Ovary (tissue), 7 donors: ENCODE measurements at regions not wholly inside any gene's neighbourhood (a gene's known extent, or its start where the extent isn't known, plus 50 kb on each side); places are given as distances from the start of the nearest gene placed in this dataset.

Experiments
- DNase-seq, 5 donors: peaks; one replicate each; pipeline ENCODE4 v3.0.0-alpha.2; 2019 to 2020
- H3K27ac ChIP-seq, 2 donors: fragments of 200-600 bp; one replicate each; pipeline versions ENCODE4 v1.5.1 to v1.8.0; 2019 to 2022
- H3K27me3 ChIP-seq: fragments of 200-600 bp; one replicate; pipeline ENCODE4 v1.8.0; 2022
- H3K36me3 ChIP-seq: fragments of 200-600 bp; sonication (generic); one replicate; pipeline ENCODE4 v1.5.1; 2019
- H3K4me1 ChIP-seq: one replicate; pipeline ENCODE4 v1.8.1; 2013; ENCODE audit warnings: mild to moderate bottlenecking, moderate library complexity; ENCODE audit not compliant: insufficient read depth
- H3K4me3 ChIP-seq: fragments of 200-600 bp; sonication (generic); one replicate; pipeline ENCODE4 v1.5.1; 2017
- H3K9me3 ChIP-seq, 2 donors: fragments of 200-600 bp in 1 of 2; sonication (generic) in 1 of 2; one replicate each; pipeline versions ENCODE4 v1.5.1 to v1.8.1; 2013 to 2019; ENCODE audit warnings: mild to moderate bottlenecking in 1 of 2, moderate library complexity in 1 of 2
- EP300 ChIP-seq: sonication (generic); formaldehyde crosslinking; IDR thresholded peaks from one replicate; pipeline ENCODE4 v1.6.1; 2017; ENCODE audit warnings: antibody characterized with exemption
- POLR2A ChIP-seq: fragments of 450-650 bp; IDR thresholded peaks from one replicate; pipeline ENCODE4 v1.6.1; 2017; ENCODE audit warnings: antibody characterized with exemption, mild to moderate bottlenecking, moderate library complexity
- WGBS, 3 donors: extraction: QIAGEN DNeasy Blood & Tissue Kit in 1 of 3; methylation state at CpG; one replicate each; pipeline versions ENCODE4 v1.1.5 to v1.1.7; 2013 to 2017; 5-methylcytosine and 5-hydroxymethylcytosine counted together
- intact Hi-C, 4 donors: fragments of 100-400 bp; cut with DNase I; formaldehyde crosslinking; loops; one replicate each; pipeline versions ENCODE4 v1.11.0 to v1.15.1; 2022 to 2023
- TF ChIP-seq, protein P1 (sequence below), 3 donors: fragments of 450-650 bp in 2 of 3; fragments of 200-600 bp in 1 of 3; IDR thresholded peaks; one replicate each; pipeline versions ENCODE4 v1.5.1 to v1.8.0; 2016 to 2022; ENCODE audit warnings: antibody characterized with exemption in 3 of 3, mild to moderate bottlenecking in 1 of 3
- donor health status: DM: no; HTN: no; CAD: no; lungs with moderate emphysema.
- donor health status: DM: no; HTN: no; CAD: no.
- donor health status: Bipolar disorder and iron deficiency.
- donor health status: DM: no; HTN: no; CAD: no.
- donor health status: DM: yes; HTN: yes; CAD: no.

DNA sequence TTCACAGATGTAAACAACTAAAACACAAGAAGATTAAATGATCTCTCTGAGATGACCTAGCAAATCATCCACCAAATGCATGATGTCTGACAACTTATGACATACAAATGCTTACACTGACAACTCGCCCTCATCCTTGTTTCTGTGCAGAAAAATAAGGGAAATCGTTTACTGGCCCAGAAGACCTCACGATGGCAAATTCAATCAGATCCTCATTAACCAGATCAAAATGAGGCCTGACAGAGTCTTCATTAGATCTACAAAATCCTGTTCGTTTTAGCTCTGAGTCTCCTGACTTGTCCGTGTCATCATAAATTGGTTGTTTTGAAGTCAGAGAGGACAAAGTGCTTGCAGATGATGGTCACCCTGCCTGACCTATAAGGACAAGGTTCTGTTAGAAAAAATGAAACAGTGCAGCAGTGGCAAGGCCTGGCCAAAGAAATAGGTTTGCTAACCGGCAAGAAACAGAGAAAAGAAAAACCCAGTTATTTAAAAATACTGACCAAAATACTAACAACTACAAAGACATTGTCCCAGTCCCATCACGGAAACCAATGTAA, 109.5 kb downstream of the BTG1 start:
- H3K4me3 ChIP-seq: no peak overlapping the region
- H3K27ac ChIP-seq: no peak overlapping the region
- no peaks in the 10 kb centered on the region for H3K36me3 ChIP-seq
- H3K4me1 ChIP-seq: peaks cover 3% of the 10 kb centered on the region
- TF ChIP-seq POLR2A: no peak
- WGBS, 3 donors: 90 to 96% (median 94%) methylated on average over 7 of the region's 7 CpGs
- no peaks in the 10 kb centered on the region for H3K27me3 ChIP-seq
- H3K9me3 ChIP-seq: no peaks in the 10 kb centered on the region
- intact Hi-C loops: loop anchor here in 1 of 4 donors (10.0 kb wide), 1 partner anchor 99 kb away; no protein-coding TSS in a partner anchor
- no peak for DNase-seq

DNA sequence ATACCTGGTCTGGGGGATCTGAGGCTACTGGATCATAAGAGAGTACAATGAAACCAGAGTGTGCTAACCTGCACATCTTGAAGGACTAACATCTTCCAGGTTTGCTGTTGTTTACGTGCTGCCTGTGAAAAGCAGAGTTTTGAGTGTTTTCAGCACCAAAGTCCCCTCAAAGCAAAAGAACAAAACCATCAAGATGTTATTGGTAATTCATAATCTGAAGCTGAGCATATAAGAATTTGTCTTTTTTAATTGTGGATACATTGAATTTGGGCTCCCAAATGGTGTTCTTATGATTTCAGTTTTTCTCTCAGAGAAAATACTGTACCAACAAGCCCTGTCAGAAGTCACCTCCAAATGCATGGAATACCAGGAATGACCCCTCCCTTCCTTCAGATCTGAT, 110.2 kb downstream of the BTG1 start:
- no peak for DNase-seq
- no peak overlapping the region for H3K4me3 ChIP-seq
- intact Hi-C loops: loop anchor here in 1 of 4 donors (10.0 kb wide), 1 partner anchor 99 kb away; no protein-coding TSS in a partner anchor
- WGBS, 3 donors: 44 to 51% (median 50%) methylated on average over 1 of the region's 1 CpG
- TF ChIP-seq EP300 (no peak), POLR2A (no peak)
- TF ChIP-seq, protein P1, sequence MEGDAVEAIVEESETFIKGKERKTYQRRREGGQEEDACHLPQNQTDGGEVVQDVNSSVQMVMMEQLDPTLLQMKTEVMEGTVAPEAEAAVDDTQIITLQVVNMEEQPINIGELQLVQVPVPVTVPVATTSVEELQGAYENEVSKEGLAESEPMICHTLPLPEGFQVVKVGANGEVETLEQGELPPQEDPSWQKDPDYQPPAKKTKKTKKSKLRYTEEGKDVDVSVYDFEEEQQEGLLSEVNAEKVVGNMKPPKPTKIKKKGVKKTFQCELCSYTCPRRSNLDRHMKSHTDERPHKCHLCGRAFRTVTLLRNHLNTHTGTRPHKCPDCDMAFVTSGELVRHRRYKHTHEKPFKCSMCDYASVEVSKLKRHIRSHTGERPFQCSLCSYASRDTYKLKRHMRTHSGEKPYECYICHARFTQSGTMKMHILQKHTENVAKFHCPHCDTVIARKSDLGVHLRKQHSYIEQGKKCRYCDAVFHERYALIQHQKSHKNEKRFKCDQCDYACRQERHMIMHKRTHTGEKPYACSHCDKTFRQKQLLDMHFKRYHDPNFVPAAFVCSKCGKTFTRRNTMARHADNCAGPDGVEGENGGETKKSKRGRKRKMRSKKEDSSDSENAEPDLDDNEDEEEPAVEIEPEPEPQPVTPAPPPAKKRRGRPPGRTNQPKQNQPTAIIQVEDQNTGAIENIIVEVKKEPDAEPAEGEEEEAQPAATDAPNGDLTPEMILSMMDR (IDR thresholded peaks at IDR 0.05): no peak
- peaks cover 3% of the 10 kb centered on the region for H3K4me1 ChIP-seq
- H3K27ac ChIP-seq: no peak overlapping the region
- no peaks in the 10 kb centered on the region for H3K36me3 ChIP-seq
- H3K9me3 ChIP-seq: no peaks in the 10 kb centered on the region
- no peaks in the 10 kb centered on the region for H3K27me3 ChIP-seq

DNA sequence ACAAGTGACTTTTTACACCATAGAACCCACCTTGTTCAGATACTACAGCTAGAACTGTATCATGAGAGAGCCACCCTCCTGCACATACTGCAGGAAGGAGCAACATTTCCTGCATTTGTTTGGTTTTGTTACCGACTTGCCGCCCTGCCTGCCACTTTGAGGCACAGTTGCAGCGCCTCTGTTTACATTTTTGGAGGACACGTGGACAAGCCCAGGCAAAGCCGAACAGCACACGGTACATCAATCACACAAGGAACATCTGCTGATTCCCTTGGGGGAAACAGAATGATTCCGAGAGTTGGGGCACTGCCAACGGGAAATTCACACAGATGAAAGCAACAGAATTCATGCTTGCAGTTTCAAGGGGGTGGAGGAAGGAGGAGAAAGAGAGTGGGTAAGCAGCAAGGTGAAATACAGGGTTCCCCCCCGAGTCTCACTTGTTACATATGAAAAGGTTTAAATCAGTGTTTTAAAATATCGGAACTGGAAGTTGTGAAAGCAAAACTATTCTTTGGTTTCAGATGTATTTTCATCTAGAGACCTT, 110.7 kb downstream of the BTG1 start:
- no peak for TF ChIP-seq EP300
- TF ChIP-seq, protein P1 (IDR thresholded peaks at IDR 0.05): no peak
- Histone ChIP-seq H3K4me3 (peak overlapping the region; percentile 30), H3K9me3 (no peaks in the 10 kb centered on the region), H3K4me1 (peaks cover 3% of the 10 kb centered on the region), H3K36me3 (no peaks in the 10 kb centered on the region), H3K27me3 (no peaks in the 10 kb centered on the region), H3K27ac (no peak overlapping the region)
- intact Hi-C loops: loop anchor here in 1 of 4 donors (10.0 kb wide), 1 partner anchor 100 kb away; no protein-coding TSS in a partner anchor
- WGBS, 3 donors: 1 to 3% (median 1%) methylated on average over 10 of the region's 10 CpGs
- peak; percentile 48 to 73 (median 62) for DNase-seq

DNA sequence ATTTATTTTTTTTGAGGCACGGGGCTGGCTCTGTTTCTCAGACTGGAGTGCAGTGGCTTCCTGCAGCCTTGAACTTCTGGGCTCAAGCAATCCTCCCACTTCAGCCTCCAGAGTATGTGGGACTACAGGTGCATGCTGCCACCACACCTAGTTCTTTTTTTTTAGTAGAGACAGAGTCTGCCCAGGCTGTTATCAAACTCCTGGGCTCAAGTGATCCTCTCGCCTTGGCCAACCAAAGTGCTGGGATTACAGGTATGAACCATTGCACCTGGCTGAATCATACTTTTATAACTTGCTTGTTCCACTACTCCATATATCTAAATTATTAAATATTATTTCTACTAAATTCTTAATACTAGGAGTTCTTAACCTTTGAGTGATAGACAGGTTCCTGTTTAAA, 111.6 kb downstream of the BTG1 start:
- Histone ChIP-seq H3K27me3 (no peaks in the 10 kb centered on the region), H3K9me3 (no peaks in the 10 kb centered on the region), H3K36me3 (no peaks in the 10 kb centered on the region), H3K27ac (no peak overlapping the region), H3K4me3 (no peak overlapping the region), H3K4me1 (peaks cover 3% of the 10 kb centered on the region)
- 38 to 62% (median 57%) methylated on average over 2 of the region's 2 CpGs for WGBS, 3 donors
- TF ChIP-seq EP300: no peak
- TF ChIP-seq, protein P1 (IDR thresholded peaks at IDR 0.05): no peak
- no peak for TF ChIP-seq POLR2A
- no peak for DNase-seq
- intact Hi-C loops: loop anchor here in 1 of 4 donors (10.0 kb wide), 1 partner anchor 101 kb away; no protein-coding TSS in a partner anchor

DNA sequence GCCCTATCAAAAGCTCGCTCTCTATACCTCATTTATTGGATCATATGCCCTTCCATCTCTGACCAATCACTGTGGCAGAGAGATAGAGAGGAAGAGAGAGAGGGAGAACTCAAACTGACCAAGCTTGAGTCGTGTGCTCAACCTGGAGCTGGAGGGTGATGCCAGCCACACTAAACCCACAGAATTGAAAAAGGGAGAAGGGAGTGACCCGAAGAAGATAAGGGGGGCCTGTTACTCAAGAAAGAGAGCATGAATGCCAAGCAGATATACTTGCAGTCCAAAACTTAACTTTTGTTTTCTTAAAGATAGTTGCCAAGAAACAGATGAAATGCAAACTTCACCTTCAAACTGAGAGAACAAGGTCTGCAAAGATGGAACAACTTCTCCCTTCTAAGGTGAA, 112.7 kb downstream of the BTG1 start:
- TF ChIP-seq POLR2A: no peak
- TF ChIP-seq EP300: no peak
- TF ChIP-seq, protein P1 (IDR thresholded peaks at IDR 0.05): no peak
- peaks cover 9% of the 10 kb centered on the region for H3K4me1 ChIP-seq
- no peaks in the 10 kb centered on the region for H3K9me3 ChIP-seq
- H3K36me3 ChIP-seq: no peaks in the 10 kb centered on the region
- no peak overlapping the region for H3K27ac ChIP-seq
- H3K27me3 ChIP-seq: no peaks in the 10 kb centered on the region
- no peak overlapping the region for H3K4me3 ChIP-seq
- intact Hi-C loops: loop anchor here in 1 of 4 donors (10.0 kb wide), 1 partner anchor 102 kb away; no protein-coding TSS in a partner anchor
- WGBS, 3 donors: 52 to 61% (median 55%) methylated on average over 3 of the region's 3 CpGs
- DNase-seq: no peak
